DMS153 (cell line): ENCODE measurements at regions not wholly inside any gene's neighbourhood (a gene's known extent, or its start where the extent isn't known, plus 50 kb on each side); places are given as distances from the start of the nearest gene placed in this dataset.
"Not testable (repeated sequence)": the region's sequence is repeated elsewhere in the genome, so short reads cannot be mapped to it uniquely, and the experiment has no call there.

Source experiments
- DNase-seq: peaks from one replicate; lab custom pipeline; 2025; lab: John Stamatoyannopoulos, UW

DNA sequence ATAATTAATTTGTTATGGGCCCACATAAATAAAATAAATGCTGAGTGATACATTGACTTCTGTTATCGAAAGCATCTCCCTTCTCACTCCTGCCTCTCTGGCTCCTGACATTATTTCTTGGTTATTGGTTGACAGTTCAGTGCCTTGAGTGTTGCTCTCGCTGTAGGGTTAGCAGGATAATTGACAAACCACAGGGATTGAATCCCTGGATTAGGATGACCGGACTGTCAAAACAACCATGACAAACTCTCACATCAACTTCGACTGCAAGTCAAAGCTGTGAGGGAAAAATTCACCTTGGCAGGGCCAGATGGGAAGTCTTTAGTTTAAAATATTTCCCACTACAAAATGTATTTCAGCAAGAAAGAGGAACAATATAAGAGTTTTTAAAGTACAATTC lies 245.4 kb upstream of the TFAP2D start:
- DNase-seq = no peak

- DNase-seq = no peak
Measured at GRCh38 chr6:50471041-50471440, 242.3 kb upstream of the TFAP2D start.

DNA sequence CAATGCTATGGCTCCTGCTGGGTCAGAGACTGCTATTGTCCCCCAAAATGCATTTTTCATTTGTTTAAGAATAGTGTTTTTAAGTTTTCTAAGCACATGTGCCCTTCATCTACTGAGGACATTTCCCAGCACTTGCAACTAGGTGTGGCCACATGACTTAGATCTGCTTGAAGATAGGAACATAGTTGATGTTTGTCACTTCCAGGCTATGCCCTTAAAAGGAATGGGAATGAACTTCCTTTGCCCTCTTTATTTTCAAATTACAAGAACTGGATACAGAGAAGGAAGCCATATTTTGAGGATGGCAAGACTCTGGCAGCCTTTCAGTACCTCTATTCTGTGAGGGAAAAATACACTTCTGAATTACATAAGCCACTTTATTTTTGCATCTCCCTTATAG lies 203.0 kb upstream of the TFAP2D start:
- no peak for DNase-seq

DNA sequence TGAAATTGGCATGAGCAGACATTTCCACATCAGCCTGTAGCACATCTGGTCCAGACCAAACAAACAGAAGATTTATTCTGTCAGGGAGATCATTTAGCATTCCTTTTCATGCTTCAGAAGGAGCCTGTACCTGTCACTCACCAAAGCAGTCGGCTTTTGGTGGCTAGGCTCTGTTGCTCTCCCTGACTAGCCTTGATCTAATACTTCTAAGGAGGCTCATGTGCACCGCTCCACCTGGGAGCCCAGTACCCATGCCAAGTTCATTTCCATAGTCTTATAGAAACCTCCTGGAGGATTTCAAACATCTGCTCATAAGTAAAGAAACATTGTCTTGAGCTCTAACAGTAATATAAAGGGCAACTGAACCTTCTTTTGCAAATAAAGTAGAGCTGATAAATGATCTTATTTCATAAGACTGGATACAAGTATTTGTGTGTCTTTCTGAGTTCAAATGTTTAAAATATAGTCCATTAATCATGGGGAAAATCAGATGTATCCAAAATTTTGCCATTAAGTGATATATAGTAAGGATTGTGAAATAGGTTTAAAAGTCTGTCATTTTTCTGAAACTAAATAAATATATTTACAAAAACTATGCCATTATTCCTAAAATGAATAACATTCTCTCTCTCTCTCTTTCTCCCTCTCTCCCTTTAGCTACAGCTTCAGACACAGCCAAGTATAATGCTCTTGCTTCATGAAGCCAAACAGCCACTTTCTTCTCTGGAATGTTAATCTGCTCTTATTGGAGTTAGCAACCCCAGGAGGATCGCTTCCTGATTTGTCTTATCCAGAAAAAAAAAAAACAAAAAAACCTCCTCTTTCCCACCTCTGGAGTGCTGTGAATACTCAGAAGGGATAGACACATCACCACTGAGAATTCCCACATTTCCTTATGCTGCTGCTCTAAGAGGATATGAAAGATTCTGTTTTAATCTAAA lies 192.7 kb upstream of the TFAP2D start:
- no peak for DNase-seq

DNA sequence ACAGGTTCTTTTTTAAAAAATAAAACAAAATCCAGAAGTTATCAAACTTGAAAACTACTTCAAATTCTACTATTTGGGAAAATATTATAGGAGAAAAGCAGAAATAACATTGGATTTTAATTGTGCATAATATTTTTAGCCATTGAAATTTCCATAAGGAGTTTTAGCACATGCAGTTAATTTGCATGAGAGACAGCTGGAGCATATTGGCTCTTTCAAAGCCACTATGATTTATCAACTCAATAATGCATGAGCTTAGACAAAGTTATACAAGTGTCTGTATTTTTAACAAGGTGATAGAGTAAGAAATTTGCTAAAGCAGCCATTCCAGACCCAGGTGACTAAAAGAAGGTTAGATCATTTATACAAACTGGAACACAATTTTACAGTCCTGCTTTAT lies 189.0 kb upstream of the TFAP2D start:
- no peak for DNase-seq

DNA sequence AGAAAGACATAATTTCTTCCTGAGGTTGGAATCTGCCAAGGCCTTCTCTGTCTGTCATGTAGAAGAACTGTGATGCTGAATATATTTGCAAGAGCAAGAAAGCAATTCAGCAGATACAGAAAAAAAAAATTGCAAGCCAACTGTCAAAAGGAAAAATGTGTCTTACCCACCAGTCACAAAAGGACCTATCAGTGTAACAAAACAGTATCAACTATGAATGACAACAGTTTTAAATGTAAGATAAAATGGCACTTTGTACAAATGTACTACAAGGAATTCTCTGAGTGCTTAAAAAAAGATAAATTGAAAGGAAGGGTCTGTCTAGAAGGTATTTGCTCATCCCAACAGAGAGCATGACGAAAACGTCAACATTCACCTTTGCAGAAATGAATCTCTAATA lies 185.3 kb upstream of the TFAP2D start:
- DNase-seq = no peak

GRCh38 chr6:50539447-50539846 lies 173.9 kb upstream of the TFAP2D start:
- DNase-seq = no peak

GRCh38 chr6:50541941-50542340 lies 171.4 kb upstream of the TFAP2D start:
- DNase-seq = no peak

GRCh38 chr6:50543666-50544065 lies 169.7 kb upstream of the TFAP2D start:
- DNase-seq = no peak

DNA sequence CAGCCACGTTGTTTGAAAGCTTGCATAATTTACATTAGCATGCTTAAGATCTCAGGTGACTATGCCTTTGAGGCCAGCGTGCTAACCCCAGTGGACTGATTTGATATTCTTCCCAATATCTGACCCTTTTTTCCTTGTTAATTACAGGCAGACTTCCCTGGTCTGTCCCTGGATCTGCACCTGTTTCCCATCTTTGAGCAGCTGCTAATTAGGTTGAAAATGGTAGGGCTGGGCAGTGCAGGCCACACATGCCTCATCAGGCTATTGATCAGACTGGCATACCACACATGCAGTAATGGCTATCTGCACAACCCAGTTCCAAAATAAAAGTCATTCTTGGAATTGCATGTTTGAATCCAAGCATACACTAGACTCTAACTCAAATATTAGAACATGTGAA lies 164.3 kb upstream of the TFAP2D start:
- no peak for DNase-seq

GRCh38 chr6:50549475-50549874 lies 163.9 kb upstream of the TFAP2D start:
- no peak for DNase-seq

- DNase-seq = no peak
Measured at GRCh38 chr6:50555982-50556381, 157.3 kb upstream of the TFAP2D start.

GRCh38 chr6:50565004-50565403 lies 148.3 kb upstream of the TFAP2D start:
- no peak for DNase-seq

DNA sequence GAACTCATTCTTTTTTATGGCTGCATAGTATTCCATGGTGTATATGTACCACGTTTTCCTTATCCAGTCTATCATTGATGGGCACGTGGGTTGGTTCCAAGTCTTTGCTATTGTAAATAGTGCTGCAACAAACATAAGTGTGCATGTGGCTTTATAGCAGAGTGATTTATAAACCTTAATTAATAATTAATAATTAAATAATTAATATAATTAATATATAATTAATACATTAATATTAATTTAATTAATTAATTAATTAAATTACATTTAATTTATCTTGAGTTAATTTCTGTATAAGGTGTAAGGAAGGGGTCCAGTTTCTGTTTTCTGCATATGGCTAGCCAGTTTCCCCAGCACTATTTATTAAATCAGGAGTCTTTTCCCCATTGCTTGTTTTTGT lies 142.1 kb upstream of the TFAP2D start:
- DNase-seq = not testable (repeated sequence)

GRCh38 chr6:50585441-50586330 lies 127.6 kb upstream of the TFAP2D start:
- DNase-seq = no peak

DNA sequence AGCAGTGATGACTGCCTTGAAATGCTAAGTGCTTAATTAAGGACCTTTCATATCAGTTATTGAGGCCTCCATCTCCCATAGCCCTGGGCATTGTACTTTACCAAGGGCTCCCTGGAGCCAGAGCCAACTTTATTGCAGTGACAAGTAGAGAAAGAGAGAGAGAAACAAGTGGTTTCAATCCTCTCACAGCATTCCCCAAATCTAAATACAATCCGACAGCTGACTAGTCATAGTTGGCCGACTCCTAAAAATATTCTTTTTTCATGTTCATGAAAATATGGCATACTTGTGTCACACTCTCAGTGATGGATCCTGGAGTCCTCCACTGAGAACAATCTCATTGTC lies 127.0 kb upstream of the TFAP2D start:
- DNase-seq = no peak

- DNase-seq = no peak
Measured at GRCh38 chr6:50589751-50590470, 123.4 kb upstream of the TFAP2D start.

- DNase-seq = no peak
Measured at GRCh38 chr6:50591135-50591534, 122.2 kb upstream of the TFAP2D start.

GRCh38 chr6:50600280-50600679 lies 113.0 kb upstream of the TFAP2D start:
- DNase-seq = no peak

DNA sequence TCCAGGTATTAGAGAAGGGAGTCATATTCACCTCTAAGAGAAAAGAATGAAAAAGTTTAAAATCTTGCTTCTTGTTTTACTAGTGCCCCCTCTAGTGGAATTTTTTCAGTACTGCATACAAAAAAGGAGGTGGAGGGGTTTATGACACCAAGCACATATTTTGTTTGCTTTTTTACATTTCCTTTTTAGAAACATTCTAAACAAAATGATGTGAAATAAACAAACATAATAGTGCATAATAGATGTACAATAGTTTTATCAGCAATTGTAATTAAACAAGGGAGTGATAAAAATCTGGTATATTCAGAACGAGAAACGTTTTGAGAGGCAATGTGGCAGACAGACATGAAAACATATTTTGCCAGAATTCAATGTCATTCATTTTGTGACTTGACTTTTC lies 111.0 kb upstream of the TFAP2D start:
- DNase-seq = peak; percentile 21

GRCh38 chr6:50608421-50608820 lies 104.9 kb upstream of the TFAP2D start:
- no peak for DNase-seq

DNA sequence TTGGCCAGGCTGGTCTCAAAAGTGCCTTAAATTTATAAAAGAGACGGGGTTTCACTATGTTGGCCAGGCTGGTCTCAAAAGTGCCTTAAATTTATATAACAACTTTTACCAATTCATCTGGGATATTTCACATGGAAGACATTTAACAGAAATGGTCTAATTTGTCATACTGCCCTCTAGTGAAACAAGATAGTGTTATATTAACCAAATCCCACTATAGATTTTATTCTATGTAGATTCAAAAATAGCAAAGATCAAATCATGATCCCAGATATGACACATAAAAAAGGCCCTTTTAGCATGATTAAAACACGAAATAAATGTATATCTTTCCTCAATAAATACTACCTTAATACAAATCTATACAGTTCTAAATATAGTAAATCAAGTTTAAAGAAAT lies 102.8 kb upstream of the TFAP2D start:
- DNase-seq = no peak
